ENCODE measurements at regions not wholly inside any gene's neighbourhood (a gene's known extent, or its start where the extent isn't known, plus 50 kb on each side); places are given as distances from the start of the nearest gene placed in this dataset.

GRCh38 chr5:56492812-56493211 lies 259.7 kb upstream of the ANKRD55 start:
- no peak overlapping the region for H3K27ac ChIP-seq
- intact Hi-C loops (cut with DNase I) = no loop called here
- H3K36me3 ChIP-seq = no peaks in the 10 kb centered on the region
- H3K4me3 ChIP-seq = no peak overlapping the region
- DNase-seq (no peak), ATAC-seq (no peak)
- H3K9me3 ChIP-seq = no peaks in the 10 kb centered on the region
- peaks cover 8 to 20% of the 10 kb centered on the region in 2 donors for H3K4me1 ChIP-seq
- TF ChIP-seq, protein P1, sequence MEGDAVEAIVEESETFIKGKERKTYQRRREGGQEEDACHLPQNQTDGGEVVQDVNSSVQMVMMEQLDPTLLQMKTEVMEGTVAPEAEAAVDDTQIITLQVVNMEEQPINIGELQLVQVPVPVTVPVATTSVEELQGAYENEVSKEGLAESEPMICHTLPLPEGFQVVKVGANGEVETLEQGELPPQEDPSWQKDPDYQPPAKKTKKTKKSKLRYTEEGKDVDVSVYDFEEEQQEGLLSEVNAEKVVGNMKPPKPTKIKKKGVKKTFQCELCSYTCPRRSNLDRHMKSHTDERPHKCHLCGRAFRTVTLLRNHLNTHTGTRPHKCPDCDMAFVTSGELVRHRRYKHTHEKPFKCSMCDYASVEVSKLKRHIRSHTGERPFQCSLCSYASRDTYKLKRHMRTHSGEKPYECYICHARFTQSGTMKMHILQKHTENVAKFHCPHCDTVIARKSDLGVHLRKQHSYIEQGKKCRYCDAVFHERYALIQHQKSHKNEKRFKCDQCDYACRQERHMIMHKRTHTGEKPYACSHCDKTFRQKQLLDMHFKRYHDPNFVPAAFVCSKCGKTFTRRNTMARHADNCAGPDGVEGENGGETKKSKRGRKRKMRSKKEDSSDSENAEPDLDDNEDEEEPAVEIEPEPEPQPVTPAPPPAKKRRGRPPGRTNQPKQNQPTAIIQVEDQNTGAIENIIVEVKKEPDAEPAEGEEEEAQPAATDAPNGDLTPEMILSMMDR (IDR thresholded peaks at IDR 0.05) = no peak
- no peaks in the 10 kb centered on the region for H3K27me3 ChIP-seq

DNA sequence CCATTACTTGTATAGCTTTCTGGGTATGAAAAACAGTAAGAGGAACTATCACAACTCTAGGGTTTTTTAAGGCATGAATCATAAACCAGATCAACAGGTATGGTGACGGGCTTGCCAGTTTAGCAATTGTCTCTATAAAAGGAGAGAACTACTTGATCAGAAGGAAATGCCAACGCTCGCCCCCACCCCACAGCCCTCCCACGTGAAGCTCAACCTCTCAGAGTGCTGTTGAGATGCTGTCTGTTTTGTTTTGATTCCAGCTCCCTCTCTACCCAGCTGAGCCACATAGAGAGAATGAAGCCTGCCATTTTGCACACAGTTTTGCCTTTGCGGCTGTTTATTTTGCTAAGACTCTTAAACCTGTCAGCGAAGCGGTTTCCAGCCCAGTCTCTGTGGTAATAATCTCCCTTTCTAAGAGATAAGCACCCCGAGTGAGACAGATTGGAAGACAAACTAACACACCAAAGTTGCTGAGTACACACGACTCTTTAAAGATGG lies 257.9 kb upstream of the ANKRD55 start:
- Histone ChIP-seq H3K27ac (no peak overlapping the region), H3K4me3 (no peak overlapping the region), H3K27me3 (no peaks in the 10 kb centered on the region), H3K4me1 (peaks cover 8 to 9% of the 10 kb centered on the region in 2 donors), H3K9me3 (no peaks in the 10 kb centered on the region), H3K36me3 (no peaks in the 10 kb centered on the region)
- peak; percentile 84 for ATAC-seq
- intact Hi-C loops (cut with DNase I) = no loop called here
- TF ChIP-seq, protein P1 (IDR thresholded peaks at IDR 0.05) = no peak
- peak in 2 of 4 donors; percentile 46 to 66 for DNase-seq

GRCh38 chr5:56489272-56489671 lies 256.1 kb upstream of the ANKRD55 start:
- H3K36me3 ChIP-seq = no peaks in the 10 kb centered on the region
- H3K4me3 ChIP-seq = no peak overlapping the region
- ATAC-seq = no peak
- no peaks in the 10 kb centered on the region for H3K27me3 ChIP-seq
- H3K27ac ChIP-seq = no peak overlapping the region
- intact Hi-C loops (cut with DNase I) = no loop called here
- TF ChIP-seq, protein P1 (IDR thresholded peaks at IDR 0.05) = no peak
- H3K9me3 ChIP-seq = no peaks in the 10 kb centered on the region
- DNase-seq = no peak
- H3K4me1 ChIP-seq = peaks cover 6 to 8% of the 10 kb centered on the region in 2 donors

- Histone ChIP-seq H3K27ac (no peak overlapping the region), H3K9me3 (no peaks in the 10 kb centered on the region), H3K27me3 (no peaks in the 10 kb centered on the region), H3K4me3 (no peak overlapping the region), H3K36me3 (no peaks in the 10 kb centered on the region), H3K4me1 (peaks cover 0 to 6% of the 10 kb centered on the region in 2 donors)
- TF ChIP-seq, protein P1 (IDR thresholded peaks at IDR 0.05) = no peak
- no peak for DNase-seq
- ATAC-seq = no peak
- intact Hi-C loops (cut with DNase I) = no loop called here
Observed at GRCh38 chr5:56487528-56488115, 254.5 kb upstream of the ANKRD55 start.

GRCh38 chr5:56482363-56482762 lies 249.2 kb upstream of the ANKRD55 start:
- Histone ChIP-seq H3K4me1 (peaks cover 0 to 39% of the 10 kb centered on the region in 2 donors), H3K36me3 (no peaks in the 10 kb centered on the region), H3K27ac (peak overlapping the region in 1 of 2 donors; percentile 86), H3K27me3 (peaks cover 0 to 5% of the 10 kb centered on the region in 2 donors), H3K9me3 (no peaks in the 10 kb centered on the region), H3K4me3 (no peak overlapping the region)
- ATAC-seq (peak; percentile 39), DNase-seq (no peak)
- TF ChIP-seq, protein P1 (IDR thresholded peaks at IDR 0.05) = no peak
- intact Hi-C loops (cut with DNase I) = no loop called here

Data from left lung (tissue), 4 donors.